ENCODE measurements at regions not wholly inside any gene's neighbourhood (a gene's known extent, or its start where the extent isn't known, plus 50 kb on each side); places are given as distances from the start of the nearest gene placed in this dataset.
A peak's percentile ranks its signal among the peaks of the same experiment; 100 is the strongest.

DNA sequence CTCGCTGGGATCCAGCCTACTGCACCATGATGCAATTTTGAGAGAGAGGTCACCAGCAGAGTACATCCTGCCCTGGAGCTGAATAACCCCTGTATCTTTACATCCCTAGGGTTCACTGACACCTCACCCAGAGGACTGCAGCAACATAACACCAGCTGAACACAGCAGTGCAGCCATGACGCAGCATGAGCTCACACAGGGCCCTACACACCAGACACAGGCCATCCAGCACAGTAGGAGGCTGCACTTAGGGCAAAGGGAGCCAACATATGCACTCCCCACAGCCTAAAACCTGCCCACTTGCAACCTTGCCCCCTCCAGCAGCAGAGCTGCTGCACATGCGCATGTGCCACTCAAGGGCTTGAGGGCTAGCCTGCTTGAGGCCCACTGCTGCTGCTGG is 157.3 kb upstream of the SMARCA2 start (continued):
- TF ChIP-seq, protein P1, sequence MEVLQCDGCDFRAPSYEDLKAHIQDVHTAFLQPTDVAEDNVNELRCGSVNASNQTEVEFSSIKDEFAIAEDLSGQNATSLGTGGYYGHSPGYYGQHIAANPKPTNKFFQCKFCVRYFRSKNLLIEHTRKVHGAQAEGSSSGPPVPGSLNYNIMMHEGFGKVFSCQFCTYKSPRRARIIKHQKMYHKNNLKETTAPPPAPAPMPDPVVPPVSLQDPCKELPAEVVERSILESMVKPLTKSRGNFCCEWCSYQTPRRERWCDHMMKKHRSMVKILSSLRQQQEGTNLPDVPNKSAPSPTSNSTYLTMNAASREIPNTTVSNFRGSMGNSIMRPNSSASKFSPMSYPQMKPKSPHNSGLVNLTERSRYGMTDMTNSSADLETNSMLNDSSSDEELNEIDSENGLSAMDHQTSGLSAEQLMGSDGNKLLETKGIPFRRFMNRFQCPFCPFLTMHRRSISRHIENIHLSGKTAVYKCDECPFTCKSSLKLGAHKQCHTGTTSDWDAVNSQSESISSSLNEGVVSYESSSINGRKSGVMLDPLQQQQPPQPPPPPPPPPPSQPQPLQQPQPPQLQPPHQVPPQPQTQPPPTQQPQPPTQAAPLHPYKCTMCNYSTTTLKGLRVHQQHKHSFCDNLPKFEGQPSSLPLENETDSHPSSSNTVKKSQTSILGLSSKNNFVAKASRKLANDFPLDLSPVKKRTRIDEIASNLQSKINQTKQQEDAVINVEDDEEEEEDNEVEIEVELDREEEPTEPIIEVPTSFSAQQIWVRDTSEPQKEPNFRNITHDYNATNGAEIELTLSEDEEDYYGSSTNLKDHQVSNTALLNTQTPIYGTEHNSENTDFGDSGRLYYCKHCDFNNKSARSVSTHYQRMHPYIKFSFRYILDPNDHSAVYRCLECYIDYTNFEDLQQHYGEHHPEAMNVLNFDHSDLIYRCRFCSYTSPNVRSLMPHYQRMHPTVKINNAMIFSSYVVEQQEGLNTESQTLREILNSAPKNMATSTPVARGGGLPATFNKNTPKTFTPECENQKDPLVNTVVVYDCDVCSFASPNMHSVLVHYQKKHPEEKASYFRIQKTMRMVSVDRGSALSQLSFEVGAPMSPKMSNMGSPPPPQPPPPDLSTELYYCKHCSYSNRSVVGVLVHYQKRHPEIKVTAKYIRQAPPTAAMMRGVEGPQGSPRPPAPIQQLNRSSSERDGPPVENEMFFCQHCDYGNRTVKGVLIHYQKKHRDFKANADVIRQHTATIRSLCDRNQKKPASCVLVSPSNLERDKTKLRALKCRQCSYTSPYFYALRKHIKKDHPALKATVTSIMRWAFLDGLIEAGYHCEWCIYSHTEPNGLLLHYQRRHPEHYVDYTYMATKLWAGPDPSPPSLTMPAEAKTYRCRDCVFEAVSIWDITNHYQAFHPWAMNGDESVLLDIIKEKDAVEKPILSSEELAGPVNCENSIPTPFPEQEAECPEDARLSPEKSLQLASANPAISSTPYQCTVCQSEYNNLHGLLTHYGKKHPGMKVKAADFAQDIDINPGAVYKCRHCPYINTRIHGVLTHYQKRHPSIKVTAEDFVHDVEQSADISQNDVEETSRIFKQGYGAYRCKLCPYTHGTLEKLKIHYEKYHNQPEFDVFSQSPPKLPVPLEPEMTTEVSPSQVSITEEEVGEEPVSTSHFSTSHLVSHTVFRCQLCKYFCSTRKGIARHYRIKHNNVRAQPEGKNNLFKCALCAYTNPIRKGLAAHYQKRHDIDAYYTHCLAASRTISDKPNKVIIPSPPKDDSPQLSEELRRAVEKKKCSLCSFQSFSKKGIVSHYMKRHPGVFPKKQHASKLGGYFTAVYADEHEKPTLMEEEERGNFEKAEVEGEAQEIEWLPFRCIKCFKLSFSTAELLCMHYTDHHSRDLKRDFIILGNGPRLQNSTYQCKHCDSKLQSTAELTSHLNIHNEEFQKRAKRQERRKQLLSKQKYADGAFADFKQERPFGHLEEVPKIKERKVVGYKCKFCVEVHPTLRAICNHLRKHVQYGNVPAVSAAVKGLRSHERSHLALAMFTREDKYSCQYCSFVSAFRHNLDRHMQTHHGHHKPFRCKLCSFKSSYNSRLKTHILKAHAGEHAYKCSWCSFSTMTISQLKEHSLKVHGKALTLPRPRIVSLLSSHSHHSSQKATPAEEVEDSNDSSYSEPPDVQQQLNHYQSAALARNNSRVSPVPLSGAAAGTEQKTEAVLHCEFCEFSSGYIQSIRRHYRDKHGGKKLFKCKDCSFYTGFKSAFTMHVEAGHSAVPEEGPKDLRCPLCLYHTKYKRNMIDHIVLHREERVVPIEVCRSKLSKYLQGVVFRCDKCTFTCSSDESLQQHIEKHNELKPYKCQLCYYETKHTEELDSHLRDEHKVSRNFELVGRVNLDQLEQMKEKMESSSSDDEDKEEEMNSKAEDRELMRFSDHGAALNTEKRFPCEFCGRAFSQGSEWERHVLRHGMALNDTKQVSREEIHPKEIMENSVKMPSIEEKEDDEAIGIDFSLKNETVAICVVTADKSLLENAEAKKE (CRISPR knock-in tag; IDR thresholded peaks at IDR 0.05): no peak
- TF ChIP-seq REST (IDR thresholded peaks at IDR 0.05; ENCODE audit: unreplicated experiment): no peak
- no peak for TF ChIP-seq NANOG (IDR thresholded peaks at IDR 0.05; ENCODE audit: borderline replicate concordance)

- H3K4me3 ChIP-seq: no peak overlapping the region
- no peaks in the 10 kb centered on the region for H3K27me3 ChIP-seq (ENCODE audit: insufficient read depth)
- H3K36me3 ChIP-seq (ENCODE audit: insufficient read depth): no peaks in the 10 kb centered on the region
- H3K79me2 ChIP-seq (replicated peaks; ENCODE audit: insufficient read depth): no peaks in the 10 kb centered on the region
- peaks cover 1% of the 10 kb centered on the region; the same call in 2 of the 3 replicates for H3K9me3 Mint-ChIP-seq
- H3K4me1 Mint-ChIP-seq: peaks cover 22% of the 10 kb centered on the region
- H3K4me1 ChIP-seq (ENCODE audit: insufficient read depth): peaks cover 6% of the 10 kb centered on the region
- DNase-seq (ENCODE audit: low spot score): peak; percentile 90
- no peaks in the 10 kb centered on the region for H3K9me2 ChIP-seq (ENCODE audit: insufficient read depth)
- no peak overlapping the region for H3K4me2 ChIP-seq
- no peak overlapping the region for H2AFZ ChIP-seq
- no peaks in the 10 kb centered on the region for H3F3A ChIP-seq (replicated peaks; ENCODE audit: low read depth)
- H3K36me3 Mint-ChIP-seq (ENCODE audit: low read depth): no peaks in the 10 kb centered on the region
- no peaks in the 10 kb centered on the region for H4K20me1 ChIP-seq (replicated peaks; ENCODE audit: insufficient read depth)
- no peak overlapping the region for H3K27ac Mint-ChIP-seq
- H3K27ac ChIP-seq (ENCODE audit: low read depth): no peak overlapping the region
- ATAC-seq: peak; percentile 92
- no peak overlapping the region for H3K4me3 Mint-ChIP-seq
- no peaks in the 10 kb centered on the region for H3K27me3 Mint-ChIP-seq (ENCODE audit: insufficient read depth, low read depth, poor library complexity)
- TF ChIP-seq, protein P1 (CRISPR knock-in tag; IDR thresholded peaks at IDR 0.05): no peak
These were observed 145.3 kb upstream of the SMARCA2 start for GRCh38 chr9:1869843-1870242.

Measured in GM23338 (cell line).